Daoy (cell line): ENCODE measurements at regions not wholly inside any gene's neighbourhood (a gene's known extent, or its start where the extent isn't known, plus 50 kb on each side); places are given as distances from the start of the nearest gene placed in this dataset.
"Not testable (repeated sequence)": the region's sequence is repeated elsewhere in the genome, so short reads cannot be mapped to it uniquely, and the experiment has no call there.

ENCODE experiments used
- DNase-seq: peaks from one replicate; pipeline ENCODE4 v3.0.0-alpha.2; 2015; ENCODE audit warnings: low read depth

DNA sequence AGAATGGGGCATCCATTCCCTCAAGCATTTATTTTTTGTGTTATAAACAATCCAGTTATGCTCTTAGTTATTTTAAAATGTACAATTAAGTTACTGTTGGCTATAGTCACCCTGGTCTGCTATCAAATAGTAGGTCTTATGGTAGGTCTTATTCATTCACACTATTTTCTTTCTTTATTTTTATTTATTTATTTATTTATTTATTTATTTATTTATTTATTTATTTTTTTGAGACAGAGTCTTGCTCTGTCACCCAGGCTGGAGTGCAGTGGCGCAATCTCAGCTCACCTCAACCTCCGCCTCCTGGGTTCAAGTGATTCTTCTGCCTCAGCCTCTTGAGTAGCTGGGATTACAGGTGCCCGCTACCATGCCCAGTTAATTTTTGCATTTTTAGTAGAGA, 967.4 kb upstream of the AUTS2 start:
- not testable (repeated sequence) for DNase-seq

DNA sequence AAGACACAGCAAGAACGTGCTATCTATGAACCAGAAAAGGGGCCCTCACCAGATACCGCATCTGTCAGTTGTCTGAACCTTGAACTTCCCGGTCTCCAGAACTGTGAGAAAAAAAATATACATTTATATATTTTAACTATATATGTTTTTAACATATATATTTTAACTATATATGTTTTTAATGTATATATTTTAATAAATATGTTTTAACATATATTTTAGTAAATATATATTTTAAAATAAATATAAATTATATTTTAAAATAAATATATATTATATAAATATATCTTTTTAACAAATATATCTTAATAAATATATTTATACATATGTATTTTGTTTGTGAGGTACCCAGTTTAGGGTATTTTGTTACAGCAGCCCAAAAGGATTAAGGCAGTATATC, 958.2 kb upstream of the AUTS2 start:
- DNase-seq, result no peak

DNA sequence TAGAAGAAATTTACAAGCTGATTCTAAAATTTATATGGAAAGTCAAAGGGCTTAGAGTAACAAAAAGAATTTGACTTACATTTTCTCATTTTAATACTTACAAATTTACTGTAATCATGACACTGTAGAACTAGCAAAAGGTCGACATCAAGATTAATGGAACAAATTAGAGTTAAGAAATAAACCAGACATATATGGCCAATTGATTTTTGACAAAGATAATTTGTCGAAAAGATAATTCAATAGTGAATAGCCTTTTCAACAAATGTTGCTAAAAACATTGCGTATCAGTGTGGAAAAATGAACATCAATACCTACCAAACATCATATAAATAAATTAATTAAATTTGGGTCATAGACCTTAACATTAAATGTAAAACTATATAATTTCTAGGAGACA, 955.5 kb upstream of the AUTS2 start:
- no peak for DNase-seq

DNA sequence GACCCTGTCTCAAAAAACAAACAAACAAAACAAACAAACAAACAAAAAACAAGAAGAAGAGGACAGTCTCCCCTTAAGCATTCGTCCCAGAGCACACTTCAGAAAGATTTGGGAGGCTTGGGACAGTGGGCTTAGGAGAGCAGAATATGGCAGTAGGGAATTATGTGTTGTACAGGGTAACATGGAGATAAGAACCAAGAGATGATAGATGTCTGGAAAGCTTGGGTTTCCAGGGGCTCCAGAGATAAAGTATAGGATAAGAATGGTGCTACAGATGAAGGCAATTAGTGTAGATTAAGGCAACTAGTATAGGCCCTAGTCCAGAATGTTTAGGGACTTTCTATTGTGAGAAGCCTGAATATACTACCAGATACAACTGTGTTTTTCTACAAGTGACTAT, 934.9 kb upstream of the AUTS2 start:
- DNase-seq, result no peak

DNA sequence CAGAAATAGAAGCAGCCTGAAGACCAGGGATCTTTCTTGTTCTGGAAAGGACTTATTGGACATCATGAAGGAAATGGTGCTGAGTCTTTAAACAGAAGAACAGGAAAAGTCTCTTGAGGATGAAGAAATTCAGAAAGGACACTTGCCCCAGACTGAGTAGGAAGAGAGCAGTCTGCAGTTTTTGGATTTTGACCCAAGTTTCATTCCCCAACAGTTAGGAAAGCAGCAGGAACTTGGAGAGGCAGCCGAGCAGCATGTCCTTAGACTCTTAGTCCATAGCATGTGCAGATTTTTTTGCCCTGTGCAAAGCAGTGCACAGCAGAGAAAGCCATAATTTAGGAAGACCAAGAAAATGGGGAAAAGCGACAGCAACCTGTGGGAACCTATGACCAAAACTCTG, 927.2 kb upstream of the AUTS2 start:
- DNase-seq, result no peak

DNA sequence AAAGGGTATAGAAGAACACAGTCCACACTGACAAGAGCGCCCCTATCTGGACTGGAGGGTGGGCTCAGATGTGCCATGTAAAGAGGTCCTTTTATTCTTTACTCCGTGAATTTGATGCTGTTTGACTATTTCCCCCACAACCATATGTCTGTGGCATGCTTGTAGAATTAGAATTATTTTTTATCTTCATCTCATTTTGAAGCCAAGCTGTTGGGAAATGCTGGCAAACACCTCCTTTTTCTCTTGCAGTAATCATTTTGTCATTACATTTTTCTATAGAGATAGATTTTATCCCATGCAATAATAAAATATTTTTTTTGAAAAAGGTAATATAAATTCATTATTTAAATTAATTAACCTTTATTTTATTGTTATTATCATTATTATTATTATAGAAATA, 926.6 kb upstream of the AUTS2 start:
- no peak for DNase-seq

DNA sequence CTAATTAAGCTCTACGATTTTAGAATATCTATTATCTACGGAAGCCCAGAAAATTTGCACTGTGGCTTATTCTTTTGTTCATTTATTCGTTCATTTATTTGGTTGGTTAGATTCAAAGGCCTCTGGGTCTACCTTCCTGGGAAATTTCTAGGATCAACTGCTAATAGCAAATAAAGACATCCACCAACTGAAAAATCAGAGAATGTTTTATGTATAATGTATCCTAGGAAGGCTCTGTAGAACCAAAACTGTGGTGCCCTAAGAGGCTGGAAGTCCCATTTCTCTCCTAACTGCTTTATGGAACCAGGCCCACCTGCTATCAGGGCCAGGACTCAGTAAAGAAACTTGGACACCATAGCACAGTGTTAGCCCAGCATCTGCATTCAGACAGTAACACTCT, 923.4 kb upstream of the AUTS2 start:
- DNase-seq, result no peak

DNA sequence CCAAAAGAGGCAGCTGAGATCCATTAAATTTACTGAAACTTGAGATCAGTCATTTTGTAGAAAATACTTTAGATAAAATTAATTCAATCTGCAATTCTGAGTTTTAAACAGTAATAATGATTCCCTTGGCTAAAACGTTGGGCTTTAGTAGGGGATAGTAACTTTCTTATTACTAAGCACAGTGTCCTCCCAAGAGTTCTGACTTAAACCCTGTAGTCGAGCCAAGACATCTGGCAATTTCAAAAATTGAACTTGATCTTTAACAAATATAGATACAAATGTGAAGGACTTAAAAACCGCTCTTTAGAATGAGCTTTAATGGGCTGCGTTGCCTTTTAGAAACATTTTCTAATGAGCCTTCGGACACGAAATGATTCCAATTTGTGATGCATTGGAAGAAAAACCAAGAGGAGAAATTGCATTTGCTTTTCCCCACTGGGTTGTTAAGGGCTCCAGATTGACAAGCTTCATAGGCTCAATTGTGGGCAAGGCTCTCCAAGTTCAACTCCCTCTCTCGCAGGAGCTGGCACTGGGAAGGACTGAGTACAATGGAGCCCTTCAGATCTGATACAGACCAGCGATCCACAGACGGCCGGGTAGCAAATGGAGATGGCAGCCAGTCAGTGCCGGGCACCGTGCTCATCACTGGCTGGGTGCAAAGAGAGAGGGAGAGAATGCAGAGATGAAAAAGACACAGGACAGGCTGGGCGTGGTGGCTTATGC, 921.3 kb upstream of the AUTS2 start:
- no peak for DNase-seq

DNA sequence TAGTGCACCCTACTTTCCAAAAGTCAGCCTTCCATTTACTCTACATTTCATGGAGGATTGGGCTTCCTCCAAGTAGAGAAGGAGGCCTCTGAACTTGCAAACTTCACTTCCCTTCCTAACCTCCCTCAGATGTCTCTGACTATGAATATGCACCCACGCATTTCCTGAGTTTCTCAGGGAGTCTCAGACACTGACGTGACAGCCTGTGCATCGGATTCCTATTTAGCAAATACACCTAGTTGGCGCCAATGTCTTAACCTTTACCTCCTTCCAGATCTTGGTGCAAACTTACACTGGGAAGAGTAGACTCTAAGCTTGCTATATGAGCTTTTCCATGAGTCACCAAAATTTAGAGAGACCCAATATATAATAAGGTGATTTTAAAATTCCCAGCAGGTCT, 920.1 kb upstream of the AUTS2 start:
- DNase-seq, result no peak

DNA sequence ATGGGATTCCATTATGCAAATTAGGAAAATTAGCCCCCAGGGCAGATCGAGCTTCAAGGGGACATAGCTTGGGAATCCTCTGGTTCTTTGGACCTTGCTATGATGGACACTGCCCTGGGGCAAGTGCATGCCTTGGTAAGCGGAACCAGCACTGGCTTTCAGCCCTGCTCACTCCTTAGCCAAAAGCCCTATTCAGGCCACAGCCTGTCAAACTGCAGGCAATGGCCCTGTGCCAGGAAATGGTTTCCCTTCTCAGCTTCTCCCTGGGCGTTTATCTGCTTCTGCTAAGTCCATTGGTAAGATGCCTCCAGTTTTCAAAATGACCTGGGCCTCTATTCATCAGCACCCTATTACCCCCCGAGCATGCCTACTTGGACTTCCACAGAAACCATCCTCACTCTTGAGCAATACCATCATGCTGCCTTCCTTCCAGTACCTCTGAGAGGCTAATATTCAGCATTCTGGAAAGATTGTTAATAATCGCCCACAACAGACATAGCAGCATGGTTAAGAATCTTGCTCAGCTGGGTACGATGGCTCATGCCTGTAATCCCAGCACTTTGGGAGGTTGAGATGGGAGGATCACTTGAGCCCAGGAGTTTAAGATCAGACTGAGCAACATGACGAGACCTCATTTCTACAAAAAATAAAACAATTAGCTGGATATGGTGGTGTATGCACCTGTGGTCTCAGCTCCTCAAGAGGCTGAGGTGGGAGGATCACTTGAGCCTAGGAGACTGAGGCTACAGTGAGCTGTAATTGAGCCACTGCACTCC, 918.6 kb upstream of the AUTS2 start:
- no peak for DNase-seq

DNA sequence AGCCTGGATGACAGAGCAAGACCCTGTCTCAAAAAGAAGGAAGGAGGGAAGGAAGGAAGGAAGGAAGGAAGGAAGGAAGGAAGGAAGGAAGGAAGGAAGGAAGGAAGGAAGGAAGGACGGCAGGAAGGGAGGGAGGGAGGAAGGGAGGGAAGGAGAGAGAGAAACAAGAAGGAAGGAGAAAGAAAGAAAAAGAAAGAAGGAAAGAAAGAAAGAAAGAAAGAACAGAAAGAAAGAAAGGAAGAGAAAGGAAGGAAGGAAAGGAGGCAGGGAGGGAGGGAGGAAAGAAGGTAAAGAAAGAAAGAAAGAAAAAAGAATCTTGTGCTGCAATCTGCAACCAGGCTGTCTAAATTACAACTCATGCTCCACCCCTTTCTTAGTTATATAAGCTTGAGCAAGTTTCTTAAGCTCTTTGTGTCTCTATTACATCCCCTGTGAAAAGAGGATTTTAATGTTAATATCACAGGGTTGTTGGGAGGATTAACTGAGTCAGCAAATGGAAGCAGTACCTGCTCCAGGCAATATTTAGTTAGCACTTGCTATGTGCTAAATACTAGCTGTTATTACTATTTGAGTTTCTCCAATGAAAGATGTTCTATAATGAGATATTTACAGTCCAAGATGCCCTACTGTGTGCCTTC, 917.9 kb upstream of the AUTS2 start:
- no peak for DNase-seq

DNA sequence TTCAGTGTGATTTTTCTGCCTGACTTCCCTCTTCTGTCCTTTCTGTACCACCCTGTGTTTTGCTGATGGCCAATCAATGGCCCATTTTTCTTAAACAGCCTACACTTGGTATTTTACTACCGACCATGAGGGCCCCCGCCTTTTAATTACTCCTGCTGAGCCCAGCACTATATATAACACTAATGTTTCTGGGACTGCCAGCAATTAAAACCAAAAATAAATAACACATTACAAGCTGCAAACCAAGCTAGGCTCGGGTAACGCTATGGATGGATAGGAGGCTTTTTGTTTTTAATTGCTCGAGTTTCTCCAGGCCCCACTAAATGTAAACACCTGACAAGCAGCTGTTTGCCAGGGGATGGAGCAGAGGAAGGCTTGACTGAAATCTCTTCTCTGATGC, 915.4 kb upstream of the AUTS2 start:
- DNase-seq, result no peak

DNA sequence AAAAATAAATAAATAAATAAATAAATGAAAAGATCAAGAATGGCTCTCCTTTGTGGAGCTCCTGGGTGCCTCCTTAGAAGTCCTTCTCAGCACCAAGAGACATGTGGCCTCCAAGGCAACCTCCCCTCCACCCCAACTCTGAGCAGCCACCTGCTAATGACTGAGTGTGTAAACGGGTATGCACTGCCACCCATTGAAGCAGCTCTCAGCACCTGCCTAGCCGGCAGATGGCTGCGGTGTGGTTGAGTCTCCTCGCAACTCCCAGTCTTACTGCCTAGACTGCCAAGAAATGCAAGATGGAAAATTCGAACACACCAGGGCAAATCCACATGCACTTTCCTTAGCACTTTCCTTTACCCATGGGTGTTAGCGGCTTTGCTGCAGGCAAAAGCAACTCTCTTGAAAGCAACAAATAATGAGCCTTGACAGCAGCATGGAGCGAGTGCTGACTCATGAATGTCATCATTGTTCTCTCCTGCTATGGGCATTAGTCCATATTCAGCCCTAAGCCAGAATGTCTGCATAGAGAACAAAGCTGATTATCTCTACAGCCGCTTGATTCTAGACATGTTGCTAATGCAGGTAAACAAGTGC, 913.9 kb upstream of the AUTS2 start:
- DNase-seq, result no peak

DNA sequence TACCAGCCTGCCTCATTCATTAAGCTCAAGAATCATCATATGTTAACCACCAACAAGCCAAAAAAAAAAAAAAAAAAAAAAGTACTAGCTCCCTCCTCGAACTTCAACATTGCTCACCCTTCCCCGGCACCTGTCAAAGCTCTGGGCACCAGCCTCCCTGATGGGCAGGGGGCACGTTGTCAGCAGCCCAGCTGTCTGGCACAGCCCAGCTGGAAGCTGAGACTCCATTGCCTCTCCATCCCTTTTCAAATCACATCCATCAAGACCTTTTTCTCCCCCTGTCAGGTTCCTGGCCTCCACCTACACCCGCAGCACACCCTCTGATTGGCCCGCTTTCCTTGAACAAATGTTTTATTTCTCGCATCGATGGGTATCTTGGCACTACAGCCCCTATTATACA, 913.3 kb upstream of the AUTS2 start:
- DNase-seq, result no peak

DNA sequence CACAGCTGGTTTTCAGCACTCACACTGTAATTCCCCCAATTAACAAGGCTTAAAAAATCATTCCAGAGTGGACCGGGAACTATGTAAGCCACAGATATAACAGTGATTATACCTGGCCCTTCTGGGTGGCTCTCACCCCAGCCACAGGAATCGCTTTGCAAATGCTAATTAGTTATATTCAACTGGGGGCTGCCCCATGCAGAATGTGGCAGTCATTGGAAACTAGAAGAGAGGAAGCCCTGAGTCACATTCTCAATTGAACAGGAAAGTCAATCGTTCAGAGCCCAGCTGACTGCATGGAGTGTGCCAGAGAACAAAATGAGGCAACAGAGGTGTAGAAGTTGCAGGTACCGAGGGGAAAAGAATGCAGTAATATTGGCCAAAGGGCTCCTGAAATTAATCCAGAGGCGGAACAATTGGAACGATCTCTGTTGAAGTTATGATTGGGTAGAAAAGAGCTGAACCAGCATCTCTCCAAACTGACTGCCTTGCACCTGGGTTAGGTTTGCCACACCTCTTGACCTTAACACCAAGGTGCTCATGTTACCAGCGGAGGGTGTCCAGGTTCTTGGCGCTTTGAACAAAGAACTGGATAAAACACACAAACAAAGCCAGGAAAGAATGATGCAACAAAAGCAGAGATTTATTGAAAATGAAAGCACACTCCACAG, 909.7 kb upstream of the AUTS2 start:
- no peak for DNase-seq

DNA sequence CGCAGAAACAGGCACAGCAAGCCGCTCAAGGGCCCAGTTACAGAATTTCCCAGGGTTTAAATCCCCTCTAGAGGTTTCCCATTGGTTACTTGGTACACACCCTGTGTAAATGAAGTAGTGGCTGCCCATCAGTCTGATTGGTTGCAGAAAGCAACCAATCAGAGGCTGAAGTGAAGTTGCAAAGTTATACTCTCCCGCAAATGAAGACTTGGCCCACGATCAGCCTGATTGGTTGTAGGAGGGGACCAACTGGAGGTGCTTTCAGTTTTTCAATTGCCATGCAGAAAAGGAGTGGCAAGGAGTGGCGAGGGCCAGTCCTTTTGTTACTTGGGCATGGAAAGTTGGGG, 909.2 kb upstream of the AUTS2 start:
- DNase-seq, result no peak

DNA sequence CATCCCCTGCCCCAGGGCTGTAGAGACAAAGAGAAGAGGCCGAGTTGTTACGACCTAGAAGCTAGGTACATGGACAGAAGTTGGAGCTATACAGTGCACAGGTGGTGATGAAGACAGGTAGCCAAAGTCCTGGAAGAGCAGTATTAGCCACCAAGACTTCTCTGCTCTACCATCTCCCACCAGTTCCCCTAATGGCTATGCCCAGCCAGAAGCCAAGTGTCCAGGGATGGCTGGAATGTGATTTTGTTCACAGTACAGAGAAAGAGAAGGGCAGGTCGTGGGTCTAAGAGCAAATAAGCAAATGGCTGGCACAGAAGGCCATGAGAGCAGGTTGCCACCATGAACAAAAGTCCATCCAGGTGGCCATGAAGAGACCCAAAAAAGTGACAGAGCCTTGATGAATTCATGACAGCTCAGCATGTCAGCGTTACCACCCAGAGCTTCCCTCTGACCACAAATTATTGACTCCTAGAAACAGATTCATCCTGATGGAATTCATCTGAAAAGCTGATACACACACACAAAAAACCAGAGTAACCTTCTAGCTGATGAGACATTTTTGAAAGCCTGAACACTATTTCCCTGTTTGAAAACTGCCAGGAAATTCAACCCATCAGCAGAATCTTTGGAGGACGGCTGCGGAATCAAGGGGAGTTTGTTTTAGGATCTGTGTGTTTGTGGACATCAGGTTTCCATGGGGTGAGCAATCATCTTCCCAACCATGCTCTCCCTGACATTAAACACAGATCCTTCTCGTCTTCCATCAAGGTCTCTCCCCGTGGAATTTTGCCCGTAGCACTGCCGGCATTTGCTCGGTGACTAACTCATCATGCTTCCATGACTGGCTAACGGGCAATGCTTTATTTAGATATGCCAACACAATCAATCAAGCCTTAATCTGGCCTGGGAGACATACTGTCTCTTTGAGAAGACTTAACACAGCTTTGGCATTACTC, 906.7 kb upstream of the AUTS2 start:
- DNase-seq, result no peak

DNA sequence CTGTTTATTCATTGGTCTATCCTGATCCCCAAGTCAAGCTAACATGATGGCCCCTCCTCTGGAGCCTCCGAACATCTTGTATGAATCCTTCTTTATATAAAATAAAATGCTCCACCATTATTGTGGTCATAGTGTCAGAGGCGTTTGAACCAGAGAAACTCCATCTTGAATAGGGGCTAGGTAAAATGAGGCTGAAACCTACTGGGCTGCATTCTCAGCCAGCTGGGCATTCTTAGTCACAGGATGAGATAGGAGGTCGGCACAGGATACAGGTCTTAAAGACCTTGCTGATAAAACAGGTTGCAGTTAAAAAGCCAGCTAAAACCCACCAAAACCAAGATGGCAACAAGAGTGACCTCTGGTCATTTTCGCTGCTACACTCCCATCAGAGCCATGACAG, 905.8 kb upstream of the AUTS2 start:
- no peak for DNase-seq

DNA sequence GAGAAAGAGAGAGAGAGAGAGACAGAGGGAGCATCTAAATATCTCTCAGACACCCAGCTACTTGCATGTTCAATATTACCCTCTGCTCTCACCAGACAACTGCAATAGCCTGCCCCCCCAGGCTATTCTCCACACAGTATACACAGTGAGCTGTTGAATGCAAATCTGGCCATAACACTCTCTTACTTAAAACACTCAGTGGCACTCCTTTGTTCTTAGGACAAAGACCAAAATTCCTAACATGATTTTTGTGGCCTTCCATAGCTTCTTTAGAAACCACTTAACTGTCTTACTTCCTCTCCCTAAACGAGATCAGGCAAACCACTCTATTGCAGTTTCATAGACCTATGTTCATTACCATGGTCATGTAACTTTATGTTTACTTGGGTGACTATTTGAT, 903.6 kb upstream of the AUTS2 start:
- no peak for DNase-seq

DNA sequence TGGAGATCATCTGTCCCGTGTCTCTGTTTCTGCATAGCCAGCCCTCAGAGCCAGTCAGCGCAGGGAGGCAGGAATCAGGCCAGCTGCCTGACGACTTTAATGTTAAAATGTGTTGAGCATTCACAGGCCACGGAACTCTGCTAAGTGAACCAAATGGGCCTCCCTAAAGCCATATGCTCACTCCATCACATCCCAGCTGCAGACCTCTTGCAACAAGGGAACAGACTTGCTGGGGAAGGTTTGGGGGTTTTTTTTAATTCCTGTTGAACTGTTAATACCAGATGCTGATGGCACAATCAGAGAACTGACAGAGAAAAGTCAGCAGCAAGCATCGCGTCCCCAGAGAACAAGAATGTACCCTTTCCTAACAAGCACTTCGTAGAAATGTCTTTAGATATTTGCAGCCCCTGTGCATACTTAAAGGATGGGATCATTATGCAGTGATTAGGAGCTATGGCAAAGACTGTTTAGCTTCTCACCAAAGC, 900.4 kb upstream of the AUTS2 start:
- DNase-seq, result no peak

DNA sequence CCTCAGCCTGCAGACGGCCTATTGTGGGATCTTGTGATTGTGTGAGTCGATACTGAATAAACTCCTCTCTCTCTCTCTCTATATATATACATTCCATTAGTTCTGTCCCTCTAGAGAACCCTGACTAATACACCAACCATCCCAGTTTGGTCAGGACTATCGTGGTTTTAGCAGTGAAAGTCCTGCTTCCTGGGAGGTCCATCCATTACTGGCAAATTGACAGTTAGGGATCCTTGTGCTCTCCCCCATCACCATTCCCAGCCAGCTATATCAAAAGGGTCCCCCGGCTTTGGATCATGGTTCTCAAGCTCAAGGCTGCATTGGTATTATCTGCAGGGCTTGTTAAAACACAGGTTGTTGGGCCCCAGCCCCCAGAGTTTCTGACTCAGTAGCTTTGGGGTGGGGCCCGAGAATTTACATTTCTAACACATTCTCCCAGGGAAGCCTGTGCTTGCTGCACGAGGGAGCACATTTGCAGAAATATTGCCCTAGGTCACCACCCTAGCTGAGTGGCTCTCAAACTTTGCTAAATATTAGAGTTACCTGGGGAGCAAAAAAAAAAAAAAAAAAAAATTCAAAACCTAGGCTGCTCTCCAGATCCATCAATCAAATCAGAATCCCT, 899.1 kb upstream of the AUTS2 start:
- DNase-seq, result no peak
